ENCODE measurements at regions not wholly inside any gene's neighbourhood (a gene's known extent, or its start where the extent isn't known, plus 50 kb on each side); places are given as distances from the start of the nearest gene placed in this dataset.
"Not testable (repeated sequence)": the region's sequence is repeated elsewhere in the genome, so short reads cannot be mapped to it uniquely, and the experiment has no call there.

DNA sequence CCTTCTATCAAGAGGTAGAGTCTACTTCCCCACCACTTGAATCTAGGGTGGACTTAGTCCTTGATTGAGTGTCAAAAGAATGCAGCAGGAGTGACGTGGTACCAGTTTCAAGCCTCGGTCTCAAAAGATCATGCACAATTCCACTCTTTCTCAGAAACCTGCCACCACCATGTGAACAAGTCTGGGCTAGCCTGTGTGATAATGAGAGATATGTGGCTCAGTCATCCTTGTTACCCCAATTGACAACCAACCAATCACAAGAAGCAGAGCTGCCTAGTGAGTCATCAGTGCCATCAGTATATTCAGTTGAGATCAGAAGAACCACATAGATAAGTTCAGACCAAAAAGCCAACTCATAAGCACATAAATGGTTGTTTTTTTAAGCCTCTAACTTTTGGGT lies 374.5 kb downstream of the IL20RB start:
- H3K9ac ChIP-seq (ENCODE audit: low read length), result no peak overlapping the region
- no peaks in the 10 kb centered on the region for H3K27me3 ChIP-seq (ENCODE audit: control insufficient read depth, insufficient read depth, low read length)
- no peak overlapping the region for H3K4me3 ChIP-seq (ENCODE audit: low read length)
- H3K27ac ChIP-seq (ENCODE audit: low read depth, low read length), result no peak overlapping the region
- H3K36me3 ChIP-seq (ENCODE audit: control insufficient read depth, insufficient read depth, low read length), result no peaks in the 10 kb centered on the region
- no peaks in the 10 kb centered on the region for H3K4me1 ChIP-seq (ENCODE audit: control insufficient read depth, insufficient read depth, low read length)

GRCh38 chr3:137335478-137335877 lies 377.7 kb downstream of the IL20RB start:
- Histone ChIP-seq H3K4me1 (ENCODE audit: control insufficient read depth, insufficient read depth, low read length) (no peaks in the 10 kb centered on the region), H3K27me3 (ENCODE audit: control insufficient read depth, insufficient read depth, low read length) (no peaks in the 10 kb centered on the region), H3K4me3 (ENCODE audit: low read length) (no peak overlapping the region), H3K27ac (ENCODE audit: low read depth, low read length) (no peak overlapping the region), H3K9ac (ENCODE audit: low read length) (no peak overlapping the region), H3K36me3 (ENCODE audit: control insufficient read depth, insufficient read depth, low read length) (no peaks in the 10 kb centered on the region)

- not testable (repeated sequence) for H3K4me1 ChIP-seq (ENCODE audit: control insufficient read depth, insufficient read depth, low read length); H3K27me3 ChIP-seq (ENCODE audit: control insufficient read depth, insufficient read depth, low read length); H3K4me3 ChIP-seq (ENCODE audit: low read length); H3K36me3 ChIP-seq (ENCODE audit: control insufficient read depth, insufficient read depth, low read length); H3K27ac ChIP-seq (ENCODE audit: low read depth, low read length); H3K9ac ChIP-seq (ENCODE audit: low read length)
These were observed 380.6 kb downstream of the IL20RB start for GRCh38 chr3:137338400-137338799.

DNA sequence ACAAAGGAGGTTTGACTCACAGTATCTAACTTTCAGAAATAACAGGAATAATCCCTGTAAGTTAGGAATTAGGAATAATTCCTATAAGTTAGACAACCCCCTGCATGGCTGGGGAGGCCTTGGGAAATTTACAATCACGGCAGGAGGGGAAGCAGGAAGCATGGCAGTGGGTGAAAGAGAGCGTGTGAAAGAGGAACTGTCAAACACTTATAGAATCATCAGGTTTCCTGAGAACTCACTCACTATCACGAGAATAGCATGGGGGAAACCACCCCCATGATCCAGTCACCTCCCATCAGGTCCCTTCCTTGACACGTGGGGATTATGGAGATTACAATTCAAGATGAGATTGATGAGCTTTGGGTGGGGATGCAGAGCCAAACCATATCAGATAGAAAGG lies 385.5 kb downstream of the IL20RB start:
- Histone ChIP-seq H3K9ac (ENCODE audit: low read length) (no peak overlapping the region), H3K27me3 (ENCODE audit: control insufficient read depth, insufficient read depth, low read length) (no peaks in the 10 kb centered on the region), H3K4me3 (ENCODE audit: low read length) (no peak overlapping the region), H3K36me3 (ENCODE audit: control insufficient read depth, insufficient read depth, low read length) (no peaks in the 10 kb centered on the region), H3K27ac (ENCODE audit: low read depth, low read length) (no peak overlapping the region), H3K4me1 (ENCODE audit: control insufficient read depth, insufficient read depth, low read length) (no peaks in the 10 kb centered on the region)

GRCh38 chr3:137347132-137347531 lies 389.3 kb downstream of the IL20RB start:
- H3K9ac ChIP-seq (ENCODE audit: low read length), result no peak overlapping the region
- no peaks in the 10 kb centered on the region for H3K4me1 ChIP-seq (ENCODE audit: control insufficient read depth, insufficient read depth, low read length)
- H3K36me3 ChIP-seq (ENCODE audit: control insufficient read depth, insufficient read depth, low read length), result no peaks in the 10 kb centered on the region
- no peak overlapping the region for H3K27ac ChIP-seq (ENCODE audit: low read depth, low read length)
- H3K4me3 ChIP-seq (ENCODE audit: low read length), result no peak overlapping the region
- no peaks in the 10 kb centered on the region for H3K27me3 ChIP-seq (ENCODE audit: control insufficient read depth, insufficient read depth, low read length)

- no peak overlapping the region for H3K4me3 ChIP-seq (ENCODE audit: low read length)
- no peaks in the 10 kb centered on the region for H3K36me3 ChIP-seq (ENCODE audit: control insufficient read depth, insufficient read depth, low read length)
- no peaks in the 10 kb centered on the region for H3K27me3 ChIP-seq (ENCODE audit: control insufficient read depth, insufficient read depth, low read length)
- H3K4me1 ChIP-seq (ENCODE audit: control insufficient read depth, insufficient read depth, low read length), result no peaks in the 10 kb centered on the region
- no peak overlapping the region for H3K27ac ChIP-seq (ENCODE audit: low read depth, low read length)
- no peak overlapping the region for H3K9ac ChIP-seq (ENCODE audit: low read length)
These were observed 390.1 kb downstream of the IL20RB start for GRCh38 chr3:137347817-137348368.

DNA sequence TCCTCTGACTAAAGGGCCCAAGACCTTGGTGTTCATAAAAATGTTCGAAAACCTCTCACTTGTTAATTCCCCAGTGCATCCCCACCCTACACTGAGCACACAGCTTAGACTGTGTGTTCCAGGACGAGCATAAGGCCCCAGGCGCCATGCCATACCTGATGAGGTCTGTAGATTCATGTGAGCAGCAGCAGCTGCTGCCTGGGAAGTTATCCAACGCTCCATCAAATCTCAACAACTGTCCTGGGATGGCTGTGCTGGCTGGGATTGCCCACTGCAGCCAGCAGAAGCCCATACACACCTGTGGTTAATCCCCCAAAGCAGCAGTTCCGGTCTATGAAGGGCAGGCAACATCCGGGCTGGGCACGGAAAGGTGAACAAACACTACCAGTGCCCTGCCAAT lies 391.2 kb downstream of the IL20RB start:
- Histone ChIP-seq H3K9ac (ENCODE audit: low read length) (no peak overlapping the region), H3K27ac (ENCODE audit: low read depth, low read length) (no peak overlapping the region), H3K4me3 (ENCODE audit: low read length) (no peak overlapping the region), H3K36me3 (ENCODE audit: control insufficient read depth, insufficient read depth, low read length) (no peaks in the 10 kb centered on the region), H3K27me3 (ENCODE audit: control insufficient read depth, insufficient read depth, low read length) (no peaks in the 10 kb centered on the region), H3K4me1 (ENCODE audit: control insufficient read depth, insufficient read depth, low read length) (no peaks in the 10 kb centered on the region)

- Histone ChIP-seq H3K9ac (ENCODE audit: low read length) (no peak overlapping the region), H3K36me3 (ENCODE audit: control insufficient read depth, insufficient read depth, low read length) (no peaks in the 10 kb centered on the region)
These were observed 392.0 kb downstream of the IL20RB start for GRCh38 chr3:137349557-137350348.

DNA sequence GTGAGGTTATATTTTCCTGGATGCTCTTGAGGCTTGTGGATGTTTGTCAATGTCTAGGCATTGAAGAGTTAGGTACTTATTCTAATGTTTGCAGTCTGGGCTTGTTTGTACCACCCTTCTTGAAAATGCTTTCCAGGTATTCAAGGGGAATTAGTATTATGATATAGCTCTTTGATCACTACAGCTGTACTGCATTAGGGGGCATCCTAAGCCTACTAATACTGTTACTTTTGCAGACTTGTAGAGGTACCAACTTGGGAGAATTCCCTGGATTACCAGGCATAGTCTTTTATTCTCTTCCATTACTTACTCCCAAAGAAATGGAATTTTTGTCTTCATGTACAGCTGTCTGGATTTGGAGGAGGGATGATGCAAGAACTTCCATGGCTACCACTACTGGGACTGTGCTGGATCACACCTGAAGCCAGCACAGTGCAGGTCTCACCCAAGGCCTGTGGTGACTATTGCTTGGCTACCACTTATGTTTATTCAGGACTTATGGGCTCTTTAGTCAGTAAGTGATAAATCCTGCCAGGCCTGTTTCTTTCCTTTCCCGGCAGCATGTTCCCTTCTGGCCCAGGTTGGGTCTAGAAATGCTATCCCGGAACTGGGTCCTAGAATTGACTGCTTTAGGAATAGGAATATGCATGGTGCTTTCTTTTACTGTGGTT lies 402.9 kb downstream of the IL20RB start:
- H3K36me3 ChIP-seq (ENCODE audit: control insufficient read depth, insufficient read depth, low read length), result no peaks in the 10 kb centered on the region
- no peak overlapping the region for H3K4me3 ChIP-seq (ENCODE audit: low read length)
- H3K27ac ChIP-seq (ENCODE audit: low read depth, low read length), result no peak overlapping the region
- no peaks in the 10 kb centered on the region for H3K4me1 ChIP-seq (ENCODE audit: control insufficient read depth, insufficient read depth, low read length)
- no peak overlapping the region for H3K9ac ChIP-seq (ENCODE audit: low read length)
- no peaks in the 10 kb centered on the region for H3K27me3 ChIP-seq (ENCODE audit: control insufficient read depth, insufficient read depth, low read length)

More at GRCh38 chr3:137349557-137350348, 392.0 kb downstream of the IL20RB start:
- Histone ChIP-seq H3K4me3 (ENCODE audit: low read length) (no peak overlapping the region), H3K4me1 (ENCODE audit: control insufficient read depth, insufficient read depth, low read length) (no peaks in the 10 kb centered on the region), H3K27me3 (ENCODE audit: control insufficient read depth, insufficient read depth, low read length) (no peaks in the 10 kb centered on the region), H3K27ac (ENCODE audit: low read depth, low read length) (no peak overlapping the region)

DNA sequence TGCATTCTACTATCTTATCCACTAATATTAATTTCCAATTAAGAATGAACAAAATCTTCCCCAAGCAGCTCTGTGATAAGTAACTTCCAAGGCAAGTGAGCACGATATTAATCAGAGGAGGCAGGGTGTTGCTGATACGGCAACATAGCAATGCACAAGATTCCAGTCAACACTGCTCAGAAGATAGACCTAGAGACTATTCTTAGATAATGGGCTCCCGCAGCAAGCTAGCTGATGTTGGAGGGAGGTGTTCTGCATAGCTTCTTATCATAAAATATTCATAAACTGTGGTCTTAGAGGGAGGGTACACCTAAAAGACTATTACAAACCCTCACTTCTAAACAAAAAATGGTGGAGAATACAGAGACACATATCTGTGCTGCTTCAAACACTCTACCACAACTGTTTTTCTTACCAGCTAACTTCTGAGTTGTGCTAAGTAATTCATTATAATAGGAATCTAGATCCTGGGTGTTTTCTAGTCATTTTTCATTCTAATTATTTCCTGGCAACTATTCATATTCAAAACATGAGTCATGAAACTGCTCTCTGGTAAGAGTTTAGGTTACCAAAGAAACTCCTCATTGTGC lies 382.0 kb upstream of the SOX14 start:
- Histone ChIP-seq H3K9ac (ENCODE audit: low read length) (no peak overlapping the region), H3K4me3 (ENCODE audit: low read length) (no peak overlapping the region), H3K36me3 (ENCODE audit: control insufficient read depth, insufficient read depth, low read length) (no peaks in the 10 kb centered on the region), H3K27me3 (ENCODE audit: control insufficient read depth, insufficient read depth, low read length) (no peaks in the 10 kb centered on the region), H3K27ac (ENCODE audit: low read depth, low read length) (no peak overlapping the region), H3K4me1 (ENCODE audit: control insufficient read depth, insufficient read depth, low read length) (no peaks in the 10 kb centered on the region)

DNA sequence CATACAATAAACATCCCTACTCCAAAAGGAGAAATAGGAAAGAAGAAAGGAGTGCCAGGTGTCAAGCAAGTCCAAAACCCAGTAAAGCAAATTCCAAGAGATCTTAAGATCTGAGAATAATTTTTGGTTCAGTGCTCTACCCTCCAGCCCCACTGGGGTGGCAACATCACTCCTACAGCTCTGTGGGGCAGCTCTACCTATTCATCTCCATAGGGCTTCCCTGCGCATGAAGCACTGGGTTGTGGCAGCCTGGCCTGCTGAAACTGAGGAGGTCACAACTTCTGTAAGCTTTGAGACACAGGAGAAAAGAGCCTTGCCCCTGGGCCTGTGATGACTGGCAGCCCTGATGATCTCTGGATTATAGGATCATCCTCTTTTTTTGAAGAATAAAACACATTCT lies 378.2 kb upstream of the SOX14 start:
- Histone ChIP-seq H3K9ac (ENCODE audit: low read length) (no peak overlapping the region), H3K27ac (ENCODE audit: low read depth, low read length) (no peak overlapping the region), H3K27me3 (ENCODE audit: control insufficient read depth, insufficient read depth, low read length) (no peaks in the 10 kb centered on the region), H3K4me3 (ENCODE audit: low read length) (no peak overlapping the region), H3K36me3 (ENCODE audit: control insufficient read depth, insufficient read depth, low read length) (no peaks in the 10 kb centered on the region), H3K4me1 (ENCODE audit: control insufficient read depth, insufficient read depth, low read length) (no peaks in the 10 kb centered on the region)

- H3K4me3 ChIP-seq (ENCODE audit: low read length), result no peak overlapping the region
- H3K4me1 ChIP-seq (ENCODE audit: control insufficient read depth, insufficient read depth, low read length), result no peaks in the 10 kb centered on the region
- no peaks in the 10 kb centered on the region for H3K36me3 ChIP-seq (ENCODE audit: control insufficient read depth, insufficient read depth, low read length)
- no peak overlapping the region for H3K9ac ChIP-seq (ENCODE audit: low read length)
- no peaks in the 10 kb centered on the region for H3K27me3 ChIP-seq (ENCODE audit: control insufficient read depth, insufficient read depth, low read length)
- H3K27ac ChIP-seq (ENCODE audit: low read depth, low read length), result no peak overlapping the region
These were observed 354.5 kb upstream of the SOX14 start for GRCh38 chr3:137409584-137409983.
